NCI-H2227 (cell line): ENCODE measurements at regions not wholly inside any gene's neighbourhood (a gene's known extent, or its start where the extent isn't known, plus 50 kb on each side); places are given as distances from the start of the nearest gene placed in this dataset.

Experiments used
- DNase-seq: peaks from one replicate; lab custom pipeline; 2025; ENCODE audit not compliant: unreplicated experiment; lab: John Stamatoyannopoulos, UW

DNA sequence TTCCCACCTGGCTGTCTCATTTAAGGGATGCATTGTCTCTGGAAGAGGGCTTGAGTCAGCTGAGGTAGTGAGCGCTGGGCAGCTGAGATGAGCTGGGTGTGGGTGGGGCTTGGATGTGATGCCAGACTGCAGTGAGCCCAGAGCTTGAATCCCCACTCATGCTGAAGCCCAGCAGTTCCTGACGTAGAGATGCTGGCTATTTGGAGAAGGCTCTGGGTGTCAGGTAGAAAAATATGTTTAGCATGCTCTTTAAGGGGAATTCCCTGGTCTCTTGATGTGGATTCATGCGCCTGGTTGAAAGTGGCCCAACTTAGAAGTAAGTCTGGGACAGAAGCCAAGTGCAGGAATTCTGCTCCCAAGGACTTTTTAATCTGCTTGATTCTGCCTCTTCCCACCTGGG lies 241.5 kb upstream of the IGFBP3 start:
- no peak for DNase-seq

DNA sequence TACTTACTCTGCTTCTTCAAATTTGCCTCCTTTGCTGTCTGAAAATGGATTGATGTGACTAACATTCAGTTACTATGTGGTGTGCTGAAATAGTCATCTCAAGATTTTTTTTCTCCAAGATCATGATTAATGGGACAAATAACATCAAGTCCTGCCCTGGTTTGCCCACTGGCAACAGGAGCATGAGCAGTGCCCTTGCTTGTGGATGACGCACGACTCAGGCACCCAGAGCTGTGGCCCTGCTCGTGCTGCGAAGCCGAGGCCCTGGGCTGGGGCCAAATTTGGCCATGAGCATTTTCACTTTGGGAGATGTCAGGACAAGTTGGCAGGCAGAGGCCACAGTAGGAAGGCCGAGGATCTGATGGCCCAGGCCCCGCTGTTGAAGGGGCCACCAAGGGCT lies 239.8 kb upstream of the IGFBP3 start:
- DNase-seq = no peak

GRCh38 chr7:46157931-46158330 lies 236.9 kb upstream of the IGFBP3 start:
- DNase-seq = no peak

- no peak for DNase-seq
Measured at GRCh38 chr7:46157404-46157803, 236.3 kb upstream of the IGFBP3 start.

GRCh38 chr7:46156853-46157252 lies 235.8 kb upstream of the IGFBP3 start:
- DNase-seq = no peak

DNA sequence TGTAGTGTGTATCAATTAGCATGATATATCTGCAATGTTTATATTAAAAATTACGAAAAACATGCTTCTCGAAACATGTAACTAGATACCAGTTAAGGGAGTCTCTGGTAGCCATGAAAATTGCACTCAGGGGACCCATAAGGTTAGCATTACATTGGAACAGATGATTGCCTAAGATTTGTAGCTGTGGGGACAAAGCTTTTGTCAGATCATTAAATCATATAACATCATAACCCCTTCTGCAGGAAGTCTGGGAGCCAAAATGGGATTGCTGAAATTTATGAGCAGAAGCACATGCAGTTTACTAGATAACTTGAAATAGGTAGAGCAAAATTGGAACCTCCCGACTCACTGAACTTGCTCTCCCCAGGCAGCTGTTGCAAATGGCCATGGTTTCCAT lies 235.0 kb upstream of the IGFBP3 start:
- no peak for DNase-seq

- DNase-seq = no peak
Measured at GRCh38 chr7:46155367-46155766, 234.3 kb upstream of the IGFBP3 start.

DNA sequence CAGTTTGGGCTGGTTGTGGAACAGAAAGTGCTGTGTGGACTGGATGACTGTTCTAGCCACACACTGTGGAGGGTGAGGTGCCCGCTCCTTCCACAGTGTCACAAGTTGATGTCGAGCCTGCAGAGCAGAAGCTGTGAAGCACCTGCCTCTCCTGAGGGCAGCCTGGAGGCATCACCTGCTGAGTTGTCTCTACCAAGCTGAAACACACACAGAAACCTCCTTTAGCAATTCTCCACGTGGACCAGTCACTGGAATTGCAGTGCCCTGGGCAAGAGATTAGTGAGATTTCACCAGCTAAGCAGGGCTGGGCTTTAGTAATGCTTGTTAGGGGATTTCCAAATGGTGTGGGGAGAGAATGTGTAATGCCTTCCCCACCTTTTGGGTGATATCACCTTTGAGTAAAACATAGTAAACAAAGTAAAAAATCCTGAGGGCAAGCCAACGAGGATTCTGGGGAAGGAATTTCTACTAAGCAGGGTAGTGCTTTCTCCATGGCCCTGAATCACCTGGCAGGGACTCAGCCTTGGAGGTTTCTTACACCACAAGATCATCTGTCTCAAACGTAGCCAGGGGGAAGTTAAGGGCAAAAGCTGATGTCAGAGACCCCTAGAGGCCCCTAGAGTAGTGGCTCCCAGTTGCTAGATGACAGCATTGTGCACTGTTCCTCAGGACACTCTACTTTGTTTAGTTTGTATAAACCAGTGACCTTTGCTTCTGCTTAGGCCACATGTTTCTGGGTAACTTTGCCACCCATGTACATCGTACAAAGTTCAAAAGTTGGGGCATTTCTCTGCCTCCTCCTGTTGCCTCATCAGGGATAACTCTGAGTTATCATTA lies 233.1 kb upstream of the IGFBP3 start:
- DNase-seq = no peak

- DNase-seq = no peak
Measured at GRCh38 chr7:46153583-46153950, 232.5 kb upstream of the IGFBP3 start.

DNA sequence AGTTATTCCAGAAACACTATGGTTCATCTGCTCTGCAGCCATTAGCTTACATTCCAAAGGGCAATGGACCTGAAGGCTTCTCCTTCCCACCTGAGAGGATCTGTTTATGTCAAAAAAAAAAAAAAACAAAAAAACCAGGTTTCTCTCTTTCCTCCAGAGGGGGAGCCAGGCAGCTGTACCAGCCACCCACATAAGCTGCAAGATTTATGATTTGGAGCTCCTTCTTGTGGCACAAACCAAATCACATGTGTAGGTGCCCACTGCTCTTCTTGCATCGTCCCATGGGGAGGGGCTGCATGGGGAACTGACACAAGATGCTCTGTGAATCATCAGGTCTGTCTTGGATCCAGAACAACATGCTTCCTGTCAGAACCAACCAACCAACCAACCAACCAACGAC lies 231.6 kb upstream of the IGFBP3 start:
- no peak for DNase-seq

DNA sequence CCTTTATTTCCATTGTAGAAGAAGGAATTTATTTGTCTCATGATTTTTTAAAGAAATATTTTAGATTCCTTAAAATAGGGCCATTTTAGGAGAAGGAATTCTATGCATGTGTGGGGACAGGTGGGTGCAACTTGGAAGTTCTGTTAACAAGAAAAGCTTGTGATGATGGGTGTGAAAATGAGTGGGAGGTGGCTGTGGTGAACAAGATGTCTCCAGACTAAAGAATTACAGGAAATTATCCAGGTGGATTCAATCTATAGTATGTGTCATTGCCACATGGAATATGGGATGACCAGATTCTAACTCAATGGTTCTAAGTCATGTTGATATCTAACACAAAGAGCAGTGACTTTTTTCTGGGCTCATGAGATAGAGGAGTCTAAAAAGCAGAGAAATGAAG lies 229.6 kb upstream of the IGFBP3 start:
- no peak for DNase-seq

GRCh38 chr7:46150202-46150601 lies 229.1 kb upstream of the IGFBP3 start:
- no peak for DNase-seq

DNA sequence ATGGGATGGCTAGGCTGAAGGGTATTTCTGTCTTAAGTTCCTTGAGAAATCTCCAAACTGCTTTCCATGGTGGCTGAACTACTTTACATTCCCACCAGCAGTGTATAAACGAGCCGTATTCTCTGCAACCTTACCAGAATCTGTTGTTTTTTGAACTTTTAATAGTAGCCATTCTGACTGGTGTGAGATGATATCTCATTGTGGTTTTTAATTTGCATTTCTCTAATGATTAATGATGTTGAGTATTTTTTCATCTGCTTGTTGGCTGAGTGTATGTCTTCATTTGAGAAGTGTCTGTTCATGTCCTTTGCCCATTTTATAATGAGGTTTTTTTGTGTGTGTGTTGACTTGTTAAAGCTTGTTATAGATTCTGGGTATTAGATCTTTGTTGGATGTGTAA lies 226.8 kb upstream of the IGFBP3 start:
- no peak for DNase-seq

GRCh38 chr7:46146454-46147255 lies 225.6 kb upstream of the IGFBP3 start:
- DNase-seq = no peak

- no peak for DNase-seq
Measured at GRCh38 chr7:46145412-46145811, 224.3 kb upstream of the IGFBP3 start.

- no peak for DNase-seq
Measured at GRCh38 chr7:46143949-46144917, 223.2 kb upstream of the IGFBP3 start.

DNA sequence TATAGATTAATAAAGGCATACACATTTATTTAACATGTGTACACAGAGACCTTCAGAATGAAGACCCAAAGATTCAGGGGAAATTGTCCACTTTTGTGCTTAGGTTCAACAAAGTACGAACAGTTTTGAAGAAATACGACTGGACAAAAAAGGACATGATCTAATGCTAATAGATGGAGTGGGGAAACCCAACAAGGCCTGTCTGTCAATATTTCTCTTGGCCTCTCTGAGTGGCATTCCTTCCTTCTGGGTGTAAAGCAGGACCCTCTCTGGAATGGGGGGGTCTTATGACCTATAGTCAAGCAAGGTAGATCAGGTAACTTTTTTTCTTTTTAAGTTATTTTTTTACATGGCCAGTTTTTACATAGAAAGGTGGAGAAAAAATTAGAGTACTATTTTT lies 222.3 kb upstream of the IGFBP3 start:
- DNase-seq = no peak

DNA sequence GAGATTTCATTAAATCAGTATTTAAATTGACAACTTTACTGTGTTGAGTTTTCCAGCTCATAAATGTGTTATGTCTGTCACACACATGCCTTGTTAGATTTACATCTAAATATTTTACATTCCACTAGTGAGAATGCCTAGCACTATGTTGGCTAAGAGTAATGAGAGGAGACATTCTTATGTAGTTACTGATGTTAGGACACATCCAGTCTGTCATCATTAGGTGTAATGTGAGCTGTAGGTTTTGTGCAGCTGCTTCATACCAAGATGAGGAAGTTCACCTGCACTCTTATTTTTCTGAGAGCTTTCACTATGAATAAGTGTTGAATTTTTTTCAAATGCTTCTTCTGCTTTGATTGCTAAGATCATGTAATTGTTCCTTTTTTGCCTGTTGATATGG lies 218.0 kb upstream of the IGFBP3 start:
- DNase-seq = no peak

GRCh38 chr7:46137725-46138124 lies 216.7 kb upstream of the IGFBP3 start:
- DNase-seq = no peak

DNA sequence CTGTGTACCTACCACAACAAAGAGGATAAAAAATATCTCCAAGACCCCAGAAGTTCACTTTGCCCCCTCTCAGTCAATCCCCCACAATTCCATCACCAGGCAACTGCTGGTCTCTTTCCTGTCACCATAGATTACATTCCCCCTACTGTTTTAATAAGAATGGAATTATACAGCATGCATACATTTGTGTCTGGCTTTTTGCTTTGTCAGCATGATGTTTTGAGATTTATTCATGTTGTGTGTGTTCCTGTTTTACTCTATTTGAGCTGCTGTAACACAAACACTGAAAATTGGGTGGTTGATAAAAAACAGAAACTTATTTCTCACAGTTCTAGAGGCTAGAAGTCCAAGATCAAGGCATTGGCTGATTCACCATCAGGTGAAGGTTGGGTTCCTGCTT lies 214.5 kb upstream of the IGFBP3 start:
- DNase-seq = no peak

- DNase-seq = no peak
Measured at GRCh38 chr7:46134795-46135194, 213.7 kb upstream of the IGFBP3 start.
